ENCODE measurements at regions not wholly inside any gene's neighbourhood (a gene's known extent, or its start where the extent isn't known, plus 50 kb on each side); places are given as distances from the start of the nearest gene placed in this dataset.

DNA sequence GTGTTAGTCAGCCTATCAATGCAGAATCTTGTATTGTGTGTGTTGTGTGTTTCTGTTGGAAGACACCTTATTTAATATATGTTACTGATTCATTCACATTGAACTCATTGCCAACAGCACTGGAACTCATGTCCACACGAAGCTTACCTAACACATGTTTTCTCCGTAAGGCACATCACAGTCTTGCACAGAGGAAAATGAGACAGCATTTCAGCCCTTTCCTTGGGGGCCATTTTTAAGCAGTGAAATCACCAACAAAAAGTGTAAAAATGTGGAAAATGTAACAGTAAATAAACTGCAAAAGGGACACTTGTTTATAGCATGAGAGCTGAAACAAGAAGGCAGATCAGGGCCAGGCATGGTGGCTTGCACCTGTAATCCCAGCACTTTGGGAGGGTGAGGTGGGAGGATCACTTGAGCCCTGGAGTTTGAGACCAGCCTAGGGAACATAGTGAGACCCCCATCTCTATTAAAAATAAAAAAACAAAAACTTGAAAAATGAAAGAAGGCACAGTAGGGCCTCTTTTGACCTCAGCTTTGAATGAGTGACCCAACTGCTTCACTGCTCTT, 306.0 kb downstream of the MYCN start:
- DNase-seq (ENCODE audit: extremely low read depth, low read depth): no peak

DNA sequence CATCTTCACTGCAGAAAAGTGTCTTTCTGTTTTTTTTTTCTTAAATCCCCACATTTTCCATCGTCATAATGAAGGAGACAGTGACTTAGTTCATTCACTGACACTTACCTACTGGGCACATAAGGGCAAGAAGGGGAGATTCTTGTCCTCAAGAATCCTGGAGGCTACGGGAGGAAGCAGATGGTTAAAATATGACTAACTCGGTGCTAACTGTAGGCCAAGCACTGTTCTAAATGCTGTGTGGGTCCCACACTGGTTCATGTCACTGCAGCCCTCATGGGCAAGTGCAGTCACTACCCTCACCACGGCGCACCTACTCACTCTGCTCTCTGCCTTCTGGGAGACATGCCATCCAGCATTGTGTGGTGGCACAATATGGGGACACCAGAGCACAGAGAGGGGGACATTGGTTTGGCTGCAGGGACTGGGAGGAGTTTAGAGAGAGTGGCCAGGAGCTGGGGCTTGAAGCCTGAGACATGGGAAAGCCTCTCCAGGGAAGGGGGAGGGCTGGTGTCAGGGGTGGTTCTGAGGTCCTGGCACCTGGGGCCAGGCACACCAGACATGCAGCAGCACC, 305.2 kb downstream of the MYCN start:
- TF ChIP-seq, protein P1, sequence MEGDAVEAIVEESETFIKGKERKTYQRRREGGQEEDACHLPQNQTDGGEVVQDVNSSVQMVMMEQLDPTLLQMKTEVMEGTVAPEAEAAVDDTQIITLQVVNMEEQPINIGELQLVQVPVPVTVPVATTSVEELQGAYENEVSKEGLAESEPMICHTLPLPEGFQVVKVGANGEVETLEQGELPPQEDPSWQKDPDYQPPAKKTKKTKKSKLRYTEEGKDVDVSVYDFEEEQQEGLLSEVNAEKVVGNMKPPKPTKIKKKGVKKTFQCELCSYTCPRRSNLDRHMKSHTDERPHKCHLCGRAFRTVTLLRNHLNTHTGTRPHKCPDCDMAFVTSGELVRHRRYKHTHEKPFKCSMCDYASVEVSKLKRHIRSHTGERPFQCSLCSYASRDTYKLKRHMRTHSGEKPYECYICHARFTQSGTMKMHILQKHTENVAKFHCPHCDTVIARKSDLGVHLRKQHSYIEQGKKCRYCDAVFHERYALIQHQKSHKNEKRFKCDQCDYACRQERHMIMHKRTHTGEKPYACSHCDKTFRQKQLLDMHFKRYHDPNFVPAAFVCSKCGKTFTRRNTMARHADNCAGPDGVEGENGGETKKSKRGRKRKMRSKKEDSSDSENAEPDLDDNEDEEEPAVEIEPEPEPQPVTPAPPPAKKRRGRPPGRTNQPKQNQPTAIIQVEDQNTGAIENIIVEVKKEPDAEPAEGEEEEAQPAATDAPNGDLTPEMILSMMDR (IDR thresholded peaks at IDR 0.05; ENCODE audit: low read depth, low read length): no peak
- no peak for DNase-seq (ENCODE audit: extremely low read depth, low read depth)

More for the DNA sequence above, 306.0 kb downstream of the MYCN start:
- TF ChIP-seq, protein P1 (IDR thresholded peaks at IDR 0.05; ENCODE audit: low read depth, low read length): no peak

DNA sequence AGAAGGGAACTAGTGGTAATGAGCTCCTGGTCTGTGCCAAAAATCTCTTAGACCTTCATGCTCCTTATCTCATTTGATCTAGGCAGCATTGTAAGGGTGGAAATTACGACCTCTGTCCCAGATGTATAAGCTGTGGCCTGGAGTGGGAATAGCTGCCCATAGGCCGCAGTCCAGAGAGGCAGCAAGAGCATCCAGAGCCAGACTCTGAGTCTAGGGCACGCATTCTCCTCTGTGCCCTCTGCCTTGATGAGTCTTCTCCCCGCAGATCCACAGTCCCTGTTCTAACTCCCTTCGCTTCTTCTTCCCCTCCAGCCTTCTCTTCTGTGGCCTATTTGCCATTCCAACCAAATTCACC, 304.6 kb downstream of the MYCN start:
- TF ChIP-seq, protein P1 (IDR thresholded peaks at IDR 0.05; ENCODE audit: low read depth, low read length): no peak
- DNase-seq (ENCODE audit: extremely low read depth, low read depth): no peak

DNA sequence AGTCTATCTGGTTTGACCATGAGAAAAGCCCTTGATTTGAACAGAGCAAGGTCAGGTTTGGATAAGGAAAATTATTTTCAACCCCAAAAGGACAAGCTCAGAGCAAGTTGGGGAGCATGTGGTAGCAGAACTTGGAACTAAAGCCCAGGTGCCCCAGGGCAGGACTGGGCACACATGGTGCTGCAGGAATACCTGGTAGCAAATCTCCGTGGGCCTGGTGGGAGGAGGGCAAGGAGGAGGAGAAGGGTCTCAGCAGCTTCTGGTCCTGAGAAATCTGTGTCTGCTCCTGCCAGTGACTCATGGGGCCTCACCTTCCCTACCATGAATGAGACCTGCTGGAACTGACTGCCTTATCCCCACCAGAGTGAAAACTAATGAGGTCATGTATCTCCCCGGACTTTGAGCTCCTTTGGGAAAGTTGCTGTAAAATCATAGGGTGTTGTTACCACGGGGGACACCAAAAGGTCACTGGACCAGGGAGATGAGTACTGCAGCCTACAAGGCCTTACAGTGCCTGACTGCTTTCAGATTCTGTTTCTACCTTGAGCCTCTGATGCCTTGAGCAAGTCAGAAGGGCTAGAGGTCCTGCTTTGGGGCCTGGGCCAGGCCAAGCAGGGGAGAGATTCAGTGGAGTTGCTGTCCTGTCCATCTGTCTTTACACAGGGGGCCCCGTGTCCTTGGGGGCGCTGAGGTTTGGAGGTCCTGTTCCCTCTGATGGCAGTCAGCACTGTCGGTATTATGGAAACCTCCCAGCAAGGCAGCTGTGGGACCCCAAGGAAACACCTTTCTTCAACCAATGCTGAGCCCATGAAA, 304.0 kb downstream of the MYCN start:
- DNase-seq (ENCODE audit: extremely low read depth, low read depth): no peak
- TF ChIP-seq, protein P1 (IDR thresholded peaks at IDR 0.05; ENCODE audit: low read depth, low read length): no peak

DNA sequence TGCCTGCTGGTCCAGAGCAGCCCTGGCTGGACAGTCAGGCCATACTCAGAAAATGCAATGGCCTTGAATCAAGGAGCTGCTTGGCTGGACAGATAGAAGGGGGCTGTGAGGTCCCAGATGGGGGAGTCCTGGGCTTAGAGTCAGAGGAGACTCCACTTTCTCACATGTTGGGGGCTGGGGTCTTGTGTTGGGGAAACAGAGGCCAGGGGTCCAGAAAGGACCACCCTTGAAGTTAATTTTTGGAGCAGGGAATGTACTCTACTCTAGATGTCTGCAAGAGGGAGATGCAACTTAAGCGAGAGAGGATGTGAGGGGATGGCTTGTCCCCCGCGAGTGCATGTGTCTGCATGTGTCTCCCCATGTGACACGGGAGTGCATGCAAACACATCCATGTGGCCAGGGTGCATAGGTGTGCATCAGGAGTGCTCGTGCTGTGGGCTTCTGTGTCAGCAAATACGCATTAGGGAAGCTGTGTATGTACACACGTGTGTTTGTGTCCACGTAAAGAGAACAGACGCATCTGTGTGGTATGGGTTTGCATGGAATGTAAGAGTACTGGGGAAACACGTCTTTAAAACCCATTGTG, 303.2 kb downstream of the MYCN start:
- TF ChIP-seq, protein P1 (IDR thresholded peaks at IDR 0.05; ENCODE audit: low read depth, low read length): no peak

DNA sequence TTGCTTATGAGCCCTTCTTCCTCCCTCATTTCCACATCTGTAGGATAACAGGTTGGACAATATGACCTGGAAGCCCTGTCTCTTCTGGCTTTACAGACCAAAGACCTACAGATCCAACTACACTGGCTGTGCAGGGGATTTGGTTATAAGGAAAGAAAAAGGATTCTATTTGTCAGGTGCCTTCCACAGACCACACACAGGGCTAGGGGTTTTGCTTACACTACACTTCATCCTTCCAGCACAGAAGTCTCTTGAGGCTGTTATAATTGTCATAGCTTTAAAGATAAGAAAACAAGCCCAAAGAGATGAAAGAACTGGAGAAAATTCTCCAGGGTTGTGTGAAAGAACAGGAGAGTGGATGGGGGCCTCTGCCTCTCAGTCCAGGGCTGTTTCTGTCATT, 302.6 kb downstream of the MYCN start:
- TF ChIP-seq, protein P1 (IDR thresholded peaks at IDR 0.05; ENCODE audit: low read depth, low read length): no peak
- DNase-seq (ENCODE audit: extremely low read depth, low read depth): no peak

More for the DNA sequence above, 303.2 kb downstream of the MYCN start:
- DNase-seq (ENCODE audit: extremely low read depth, low read depth): no peak
